GM19463 (cell line): ENCODE measurements at regions not wholly inside any gene's neighbourhood (a gene's known extent, or its start where the extent isn't known, plus 50 kb on each side); places are given as distances from the start of the nearest gene placed in this dataset.
"Not testable (repeated sequence)": the region's sequence is repeated elsewhere in the genome, so short reads cannot be mapped to it uniquely, and the experiment has no call there.

Experiments
- ATAC-seq: cut with Tn5 transposase; IDR thresholded peaks from one replicate; pipeline ENCODE4 v1.9.1; 2021; ENCODE audit warnings: mild to moderate bottlenecking, moderate library complexity; ENCODE audit not compliant: unreplicated experiment

DNA sequence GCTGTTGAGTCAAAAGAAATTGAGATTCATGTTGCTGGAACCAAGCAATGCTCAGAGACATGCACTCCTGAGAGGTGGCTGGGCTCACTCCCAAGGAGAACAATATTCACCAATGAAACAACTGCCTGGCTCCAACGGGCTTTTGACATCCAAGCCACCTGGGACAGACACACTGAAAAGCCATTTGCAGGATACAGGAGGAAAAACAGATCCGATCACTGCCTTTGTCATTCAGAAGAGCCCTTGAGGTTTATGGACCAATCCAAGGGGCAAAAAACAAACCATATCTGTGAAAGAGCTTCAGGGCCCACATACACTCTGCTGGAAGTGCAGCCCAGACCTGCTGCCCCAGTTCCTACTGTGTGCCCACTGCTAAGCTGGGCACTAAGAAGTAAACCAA is 277.5 kb downstream of the NUAK1 start:
- no peak for ATAC-seq

DNA sequence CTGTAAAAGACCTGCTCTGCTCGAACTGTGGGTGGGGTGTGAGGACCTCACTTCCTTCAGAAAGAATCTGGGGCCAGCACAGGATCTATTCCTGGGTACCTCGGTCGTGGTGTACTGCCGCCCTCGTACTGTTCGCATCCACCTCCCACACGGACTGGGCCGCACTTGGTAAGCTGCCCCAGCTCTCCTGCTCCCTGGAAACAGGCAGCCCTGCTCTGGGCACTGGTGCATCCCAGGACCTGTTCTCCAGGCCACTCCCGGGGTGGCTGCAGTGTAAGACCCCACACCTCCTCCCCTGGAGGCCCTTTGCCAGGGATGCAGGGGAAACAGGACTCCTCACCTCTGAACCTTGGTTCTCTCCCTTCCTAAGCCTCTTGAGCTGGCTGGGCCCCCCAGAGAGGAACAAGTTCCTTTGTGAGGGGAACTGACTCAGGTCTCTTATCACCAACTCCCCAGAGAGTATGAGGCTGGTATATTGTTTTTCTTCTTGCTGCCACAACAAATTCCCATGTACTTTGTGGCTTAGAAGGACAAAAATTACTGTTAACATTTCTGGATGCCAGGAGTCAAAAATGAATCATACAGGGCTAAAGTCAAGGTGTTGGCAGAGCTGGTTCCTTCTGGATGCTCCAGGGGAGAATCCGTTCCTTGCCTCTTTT is 276.5 kb downstream of the NUAK1 start:
- no peak for ATAC-seq

DNA sequence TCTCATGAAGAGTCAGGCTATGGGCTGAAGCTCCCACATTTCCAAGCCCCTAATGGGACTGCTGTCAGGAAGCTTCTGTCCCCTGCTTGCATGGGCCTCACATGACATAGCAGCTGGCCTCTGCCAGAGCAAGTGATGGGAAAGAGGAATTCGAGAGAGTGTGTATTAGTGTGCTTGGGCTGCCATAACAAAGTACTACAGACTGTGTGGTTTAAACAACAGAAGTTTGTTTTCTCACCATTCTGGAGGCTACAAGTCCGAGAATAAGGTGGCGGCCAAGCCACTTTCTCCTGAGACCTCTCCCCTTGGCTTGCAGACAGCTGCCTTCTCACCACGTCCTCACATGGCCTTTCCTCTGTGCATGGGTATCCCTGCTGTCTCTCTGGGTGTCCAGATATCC is 274.4 kb downstream of the NUAK1 start:
- no peak for ATAC-seq

DNA sequence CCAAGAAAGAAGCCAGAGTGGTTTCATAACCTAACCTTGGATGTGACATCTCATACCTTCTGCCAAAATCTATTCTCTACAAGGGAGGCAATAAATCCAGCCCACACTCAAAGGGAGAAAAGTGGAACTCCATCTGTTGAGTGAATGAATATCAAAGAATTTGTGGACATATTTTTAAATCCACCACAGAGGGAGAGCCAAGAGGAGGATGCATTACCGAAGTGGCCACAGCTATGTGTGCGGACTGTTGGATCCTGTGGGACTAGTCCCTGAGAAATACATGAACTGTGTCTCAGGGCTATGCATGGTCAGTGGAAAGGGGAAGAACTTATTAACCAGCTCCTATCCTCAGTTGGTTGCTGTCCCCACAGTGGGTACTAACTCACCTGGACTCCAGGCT is 273.9 kb downstream of the NUAK1 start:
- ATAC-seq = no peak

DNA sequence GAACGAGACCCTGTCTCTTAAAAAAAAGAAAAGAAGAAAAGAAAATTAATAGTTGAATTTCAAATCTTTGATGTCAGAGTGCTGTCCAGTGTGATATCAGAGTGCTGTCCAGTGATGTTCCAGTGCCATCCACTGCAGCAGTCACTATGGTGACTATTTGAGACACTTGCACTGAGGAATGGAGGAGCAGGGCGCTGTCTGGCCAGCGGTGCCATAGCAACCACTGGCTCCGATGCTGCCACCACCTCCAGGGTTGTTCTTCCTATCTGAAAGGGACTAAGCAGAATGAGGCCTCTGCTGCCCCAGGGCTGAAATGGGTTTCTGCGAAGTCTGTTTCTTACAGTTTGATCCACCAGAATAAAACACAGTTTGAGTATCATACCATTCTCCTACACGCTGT is 272.9 kb downstream of the NUAK1 start:
- ATAC-seq = no peak

DNA sequence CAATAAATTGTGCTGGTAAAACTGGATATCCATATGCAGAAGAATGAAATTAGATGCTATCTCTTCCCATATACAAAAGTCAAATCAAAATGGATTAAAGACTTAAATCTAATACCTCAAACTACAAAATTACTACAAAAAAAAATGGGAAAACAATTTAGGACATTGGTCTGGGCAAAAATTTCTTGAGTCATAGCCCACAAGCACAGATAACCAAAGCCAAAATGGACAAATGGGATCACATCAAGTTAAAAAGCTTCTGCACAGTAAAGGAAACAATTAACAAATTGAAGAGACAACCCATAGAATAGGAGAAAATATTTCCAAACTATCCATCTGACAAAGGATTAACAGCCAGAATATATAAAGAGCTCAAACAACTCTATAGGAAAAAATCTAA is 264.6 kb downstream of the NUAK1 start:
- no peak for ATAC-seq

DNA sequence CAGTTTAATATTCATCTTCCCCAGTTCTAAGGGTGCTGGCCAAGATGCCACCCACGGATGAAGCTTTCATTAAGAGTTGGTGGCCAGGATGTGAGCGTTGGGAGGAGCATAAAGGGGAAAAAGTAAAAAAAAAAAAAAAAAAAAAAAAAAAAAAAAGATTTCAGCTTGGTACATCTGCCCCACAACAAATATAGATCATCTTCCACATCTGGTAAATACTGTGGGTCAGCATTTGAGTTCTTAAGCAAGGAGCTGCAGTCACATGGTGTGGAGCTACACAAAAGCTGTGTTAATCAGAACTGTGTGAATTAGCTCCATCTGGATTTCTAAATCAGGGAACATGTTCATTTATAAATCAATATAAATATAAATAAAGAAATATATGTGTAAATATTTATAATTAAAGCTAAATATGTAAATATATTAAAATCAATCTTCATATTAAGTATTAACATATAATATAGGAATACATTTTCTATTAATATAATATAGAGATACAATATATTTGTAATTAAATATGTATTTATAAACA is 262.3 kb downstream of the NUAK1 start:
- ATAC-seq = no peak

DNA sequence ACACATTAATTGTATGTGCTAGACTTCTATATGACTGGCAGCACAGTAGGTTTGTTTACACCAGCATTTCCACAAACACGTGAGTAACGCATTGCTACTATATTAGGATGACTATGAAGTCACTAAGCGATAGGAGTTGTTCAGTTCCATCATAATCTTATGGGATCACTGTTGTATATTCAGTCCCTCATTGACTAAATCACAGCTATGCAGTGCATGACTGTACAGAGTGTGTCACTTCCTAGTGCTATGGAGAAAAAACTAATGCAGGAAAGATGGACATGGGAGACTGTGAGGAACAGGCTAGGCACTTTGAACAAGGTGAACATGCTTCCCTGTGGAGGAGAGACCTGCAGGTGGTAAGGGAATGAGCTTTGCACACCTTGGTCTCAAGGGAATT is 259.8 kb downstream of the NUAK1 start:
- ATAC-seq = no peak

DNA sequence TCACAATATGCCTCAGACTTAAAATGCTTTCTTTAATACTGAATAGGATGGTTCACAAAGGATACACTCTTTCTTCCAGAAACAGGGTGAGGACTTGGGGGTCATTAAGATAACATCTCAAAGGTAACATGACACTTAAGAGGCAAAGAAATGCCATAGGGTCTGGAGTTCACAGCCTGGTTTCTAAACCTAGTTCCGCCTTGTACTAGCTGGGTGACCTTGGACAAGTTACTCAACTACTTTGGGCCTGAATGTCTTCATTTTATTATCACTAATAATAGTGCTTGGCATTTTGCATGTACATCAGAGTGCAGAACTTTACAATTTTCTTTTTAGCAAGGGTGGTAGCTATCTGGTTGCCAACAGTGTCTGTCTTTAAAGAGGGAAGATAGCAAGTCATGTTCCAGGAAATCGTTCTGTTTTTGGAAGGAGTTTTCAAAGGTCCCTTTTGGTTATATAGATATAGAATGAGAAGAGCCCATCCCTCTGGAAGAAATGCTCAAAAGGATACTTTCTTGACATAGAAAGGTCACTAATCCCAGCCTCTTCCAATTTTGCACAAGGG is 257.8 kb downstream of the NUAK1 start:
- no peak for ATAC-seq

DNA sequence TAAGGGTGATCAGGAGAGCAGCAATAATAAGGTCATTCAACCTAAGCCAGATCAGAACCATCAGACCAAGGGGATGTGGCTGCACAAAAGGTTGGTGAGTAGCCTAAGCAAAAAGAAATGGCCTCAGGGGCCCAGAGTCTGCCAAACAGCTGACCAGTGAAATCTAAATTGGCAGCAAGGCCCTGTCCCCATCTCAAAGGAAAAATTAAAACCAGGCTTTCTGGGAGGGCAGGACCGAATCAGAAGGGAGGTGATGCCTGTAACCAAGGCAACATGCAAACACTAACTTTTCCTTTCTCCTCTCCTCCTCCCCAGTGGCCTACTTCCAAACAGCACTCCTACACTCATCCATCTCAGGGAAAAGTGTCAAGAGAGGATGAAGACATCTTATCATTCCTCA is 256.4 kb downstream of the NUAK1 start:
- ATAC-seq = no peak

DNA sequence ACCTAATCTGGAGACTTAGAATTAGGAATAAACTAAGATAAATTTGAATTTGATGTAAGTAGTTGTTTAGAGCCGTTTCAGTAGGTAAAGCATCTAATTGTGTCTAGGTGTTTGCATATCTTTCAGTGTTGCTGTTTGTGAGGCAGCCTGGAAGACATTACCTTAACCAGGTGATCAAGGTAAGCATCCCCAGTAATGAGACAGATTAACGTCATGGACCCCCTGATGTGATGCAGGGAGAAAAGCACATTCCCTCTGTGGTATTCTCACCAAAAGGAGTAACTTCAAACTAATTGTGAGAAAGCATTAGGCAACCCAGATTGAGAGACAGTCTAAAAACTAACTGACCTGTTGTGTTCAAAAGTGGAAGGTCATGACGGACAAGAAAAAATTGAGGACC is 251.6 kb downstream of the NUAK1 start:
- ATAC-seq = no peak

DNA sequence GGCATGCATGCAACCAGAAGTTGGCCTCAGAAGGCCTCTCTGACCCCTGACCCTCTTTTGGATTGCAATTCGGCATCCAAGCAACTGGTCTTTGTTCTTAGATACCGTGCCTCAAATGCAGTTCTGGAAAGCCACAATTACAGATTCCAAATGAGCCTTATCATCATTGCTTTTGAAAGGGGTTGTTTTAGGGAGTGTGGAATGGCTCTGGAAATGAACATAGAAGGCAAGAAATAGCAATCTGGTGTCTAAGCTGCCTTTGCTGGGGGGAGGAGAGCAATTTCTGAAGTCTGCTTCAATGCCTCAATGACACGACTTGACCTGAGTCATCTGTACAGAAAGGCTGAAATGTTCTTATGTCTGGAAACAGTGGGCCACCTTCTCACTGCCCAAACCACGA is 250.1 kb downstream of the NUAK1 start:
- ATAC-seq = no peak

DNA sequence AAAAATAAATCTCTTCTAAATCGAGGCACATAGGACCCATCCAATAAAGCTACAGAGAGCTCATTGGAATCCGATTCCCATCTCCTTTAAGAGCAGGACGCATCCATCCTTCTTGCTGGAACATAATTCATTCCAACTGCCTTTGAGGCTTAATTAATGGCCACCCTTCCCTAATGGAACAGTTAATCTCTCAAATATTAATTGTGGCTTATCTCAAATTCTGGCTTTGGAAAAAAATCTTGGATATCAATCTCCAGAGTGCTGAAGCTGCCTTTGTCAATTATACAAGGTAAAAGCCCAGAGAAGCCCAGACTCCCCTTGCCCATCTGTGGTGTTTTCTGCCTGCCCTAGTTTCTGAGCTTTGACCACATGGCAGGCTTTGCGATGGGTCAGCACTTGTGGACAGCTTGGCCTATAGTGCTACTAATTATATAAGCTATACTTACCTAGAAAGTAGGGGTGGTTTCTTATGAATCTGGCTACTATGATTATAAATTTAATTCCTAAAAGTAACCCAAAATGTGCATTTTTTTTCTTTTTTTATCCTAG is 246.3 kb downstream of the NUAK1 start:
- no peak for ATAC-seq

DNA sequence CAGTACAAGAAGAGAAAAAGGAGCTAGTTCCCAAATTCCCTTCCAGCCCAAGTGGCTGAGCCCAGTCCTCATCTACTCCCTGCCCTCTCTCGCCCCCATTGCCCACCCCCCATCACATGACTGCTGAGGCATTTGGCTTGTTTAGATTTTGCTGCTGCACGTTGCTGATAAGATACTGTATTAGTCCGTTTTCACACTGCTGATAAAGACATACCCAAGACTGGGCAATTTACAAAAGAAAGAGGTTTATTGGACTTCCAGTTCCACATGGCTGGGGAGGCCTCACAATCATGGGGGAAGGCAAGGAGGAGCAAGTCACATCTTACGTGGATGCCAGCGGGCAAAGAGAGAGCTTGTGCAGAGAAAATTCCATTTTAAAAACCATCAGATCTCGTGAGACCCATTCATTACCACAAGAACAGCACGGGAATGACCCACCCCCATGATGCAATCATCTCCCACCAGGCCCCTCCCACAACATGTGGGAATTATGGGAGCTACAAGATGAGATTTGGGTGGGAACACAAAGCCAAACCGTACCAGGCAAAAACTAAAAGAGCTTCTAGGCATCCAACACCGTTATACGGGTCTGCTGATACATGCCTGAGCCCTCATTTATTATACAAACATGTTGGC is 243.4 kb downstream of the NUAK1 start:
- ATAC-seq = not testable (repeated sequence)

DNA sequence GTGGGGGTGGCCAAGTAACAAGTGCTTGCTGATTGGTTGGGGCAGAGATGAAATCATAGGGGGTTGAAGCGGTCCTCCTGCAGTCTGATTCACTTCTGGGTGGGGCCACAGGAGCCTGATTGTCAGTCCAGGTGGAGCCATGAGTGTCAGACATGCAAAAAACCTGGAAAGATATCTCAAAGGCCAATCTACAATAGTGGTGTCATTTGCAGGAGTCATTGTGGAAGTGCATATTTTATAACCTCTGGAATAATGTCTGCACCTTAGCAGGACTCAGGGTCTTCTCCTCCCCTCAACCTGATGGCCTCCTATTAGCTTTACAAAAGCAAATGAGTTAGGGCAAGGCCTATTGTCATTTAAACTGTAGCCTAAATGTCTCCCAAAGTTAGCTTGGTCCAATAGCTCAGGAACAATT is 241.4 kb downstream of the NUAK1 start:
- ATAC-seq = no peak

DNA sequence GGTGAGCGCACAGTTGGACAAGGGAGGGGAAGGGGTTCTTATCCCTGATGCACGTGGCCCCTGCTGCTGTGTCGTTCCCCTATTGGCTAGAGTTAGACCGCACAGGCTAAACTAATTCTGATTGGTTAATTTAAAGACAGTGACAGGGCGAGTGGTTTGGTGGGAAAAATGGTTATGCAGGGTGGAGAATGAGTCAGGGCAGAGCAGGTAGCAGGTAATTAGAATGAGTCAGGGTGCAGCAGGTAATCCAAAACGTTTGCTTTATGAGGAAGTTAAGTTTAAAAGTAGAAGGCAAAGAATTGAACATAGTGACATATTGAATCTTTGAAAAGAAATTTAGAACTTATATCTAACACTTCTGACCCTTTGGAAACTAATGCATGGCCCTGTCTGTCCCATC is 240.5 kb downstream of the NUAK1 start:
- ATAC-seq = not testable (repeated sequence)

DNA sequence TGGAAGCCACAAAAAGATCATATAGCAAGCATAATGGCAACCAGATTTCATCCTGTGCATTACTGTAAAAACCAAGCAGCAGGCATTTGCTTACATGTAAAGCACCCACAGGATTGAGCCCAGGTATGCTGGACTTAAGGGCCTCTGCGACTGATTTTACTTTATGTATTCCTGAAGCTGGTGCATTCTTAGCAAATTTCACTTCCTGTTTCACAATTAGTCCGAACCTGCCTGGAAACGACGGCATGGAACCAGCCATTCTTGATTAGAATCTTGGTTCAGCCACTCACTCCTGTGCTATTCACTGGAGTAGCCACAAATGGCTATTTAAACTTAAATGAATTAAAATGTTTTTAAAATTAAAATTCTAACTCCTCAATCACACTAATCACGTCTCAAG is 239.2 kb downstream of the NUAK1 start:
- no peak for ATAC-seq

DNA sequence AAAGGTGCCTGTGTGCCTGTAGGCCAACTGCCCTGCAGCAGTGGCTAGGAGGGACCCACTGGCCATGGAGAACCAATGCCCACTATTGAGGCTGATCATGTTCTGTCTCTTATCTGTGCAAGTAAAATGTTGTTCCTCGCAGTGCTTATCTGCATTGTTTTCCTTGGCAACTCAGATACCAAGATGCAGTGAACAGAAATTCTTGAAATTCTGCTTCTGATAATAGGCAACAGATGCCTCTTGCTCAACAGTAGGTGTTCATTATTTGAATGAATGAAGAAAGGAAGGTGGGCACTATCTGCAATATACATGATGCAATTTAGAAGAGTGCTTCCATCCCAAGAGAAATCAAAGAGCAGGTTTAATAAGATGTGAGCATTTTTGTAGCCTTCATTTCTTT is 232.2 kb downstream of the NUAK1 start:
- no peak for ATAC-seq

DNA sequence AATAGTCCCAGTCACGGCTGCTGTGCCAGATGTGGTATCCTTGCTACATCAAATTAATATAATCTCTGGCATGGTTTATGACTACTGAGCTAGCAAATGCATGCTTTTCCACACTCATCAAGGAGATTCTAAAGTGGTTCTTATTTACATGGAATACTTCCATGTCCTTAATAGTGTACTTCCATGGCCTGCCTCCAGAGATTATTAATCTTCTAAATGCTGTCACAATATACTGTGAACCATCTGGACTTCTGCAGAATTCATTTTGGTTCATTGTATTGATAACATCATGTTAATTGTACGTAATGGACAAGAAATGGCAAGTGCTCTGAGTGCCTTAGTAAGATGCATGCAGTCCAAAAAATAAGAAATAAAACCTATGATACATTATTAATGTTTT is 230.8 kb downstream of the NUAK1 start:
- no peak for ATAC-seq

DNA sequence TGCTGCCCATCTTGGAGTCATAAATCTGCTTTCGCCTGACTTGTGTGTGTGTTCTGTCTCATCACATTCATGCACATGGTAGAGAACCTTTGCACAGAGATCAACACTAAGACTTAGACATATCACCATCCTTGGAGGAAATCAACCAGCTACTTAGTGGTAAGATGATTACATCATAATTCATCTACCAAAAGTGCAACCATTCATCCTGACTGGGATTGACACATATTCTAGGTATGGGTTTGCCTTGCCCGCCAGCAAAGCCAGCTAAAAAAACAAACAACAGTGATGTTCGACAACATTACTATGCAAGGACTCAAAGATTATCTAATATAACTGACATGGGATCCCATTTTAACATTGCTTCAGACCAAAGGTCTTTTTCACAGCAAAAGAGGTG is 228.7 kb downstream of the NUAK1 start:
- ATAC-seq = no peak

DNA sequence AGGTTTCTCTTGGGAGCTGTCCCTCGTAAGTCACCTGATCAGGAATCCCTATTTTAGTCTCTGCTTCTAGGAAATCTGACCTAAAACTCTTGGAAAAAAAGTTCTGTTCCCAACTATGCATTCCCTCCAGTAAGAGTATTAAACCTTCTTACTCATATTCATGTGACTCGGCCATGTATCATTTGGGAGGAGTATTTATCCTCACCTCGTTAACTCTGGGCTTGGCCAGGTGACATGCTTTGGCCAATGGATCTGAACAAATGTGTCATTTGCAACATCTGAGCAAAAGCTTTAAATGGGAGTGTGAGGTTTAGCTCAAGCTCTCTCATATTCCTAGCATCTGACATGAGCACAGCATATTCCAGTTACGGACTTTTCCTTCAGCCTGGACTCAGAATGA is 226.8 kb downstream of the NUAK1 start:
- no peak for ATAC-seq
